GM12892 (cell line): ENCODE measurements at regions not wholly inside any gene's neighbourhood (a gene's known extent, or its start where the extent isn't known, plus 50 kb on each side); places are given as distances from the start of the nearest gene placed in this dataset.

Experiments
- DNase-seq: peaks from one replicate; pipeline ENCODE4 v3.0.0; 2011; ENCODE audit not compliant: insufficient read length
- FAIRE-seq: peaks from 2 replicates; lab custom pipeline; 2011; peaks lifted over from hg19 to GRCh38; lab: Jason Lieb, UNC
- POLR2A ChIP-seq: IDR thresholded peaks from 2 replicates; pipeline ENCODE4 v1.6.1; 2011; ENCODE audit warnings: low read depth, low read length, control low read depth
- POLR2AphosphoS5 ChIP-seq: IDR thresholded peaks from 2 replicates; pipeline ENCODE4 v1.6.1; 2011; ENCODE audit warnings: low read depth, low read length, control low read depth
- TAF1 ChIP-seq: IDR thresholded peaks from 2 replicates; pipeline ENCODE4 v1.6.1; 2011; ENCODE audit warnings: low read depth, mild to moderate bottlenecking, control low read depth, low read length, borderline replicate concordance

DNA sequence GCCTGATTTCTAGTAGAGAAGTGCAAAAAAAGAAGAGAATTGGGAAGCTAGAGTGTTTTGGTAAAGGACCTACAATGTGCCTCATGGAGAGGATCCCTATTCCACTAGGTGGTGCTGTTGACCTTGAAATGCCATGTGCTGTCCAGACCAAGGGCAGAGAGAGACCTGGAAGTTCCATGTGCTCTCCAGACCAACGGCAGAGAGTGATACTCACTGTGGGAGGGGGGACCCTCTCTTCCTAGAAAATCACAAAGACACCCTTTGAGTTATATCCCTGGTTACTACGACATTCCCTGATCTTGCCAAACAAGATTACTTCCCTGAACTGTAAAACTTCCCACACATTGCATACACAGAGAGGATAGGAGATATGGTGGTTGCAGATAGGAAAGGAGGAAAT, 212.7 kb upstream of the ZNF804B start:
- FAIRE-seq: peak; percentile 91
- DNase-seq: no peak
- TF ChIP-seq TAF1 (no peak), POLR2AphosphoS5 (no peak), POLR2A (no peak)

DNA sequence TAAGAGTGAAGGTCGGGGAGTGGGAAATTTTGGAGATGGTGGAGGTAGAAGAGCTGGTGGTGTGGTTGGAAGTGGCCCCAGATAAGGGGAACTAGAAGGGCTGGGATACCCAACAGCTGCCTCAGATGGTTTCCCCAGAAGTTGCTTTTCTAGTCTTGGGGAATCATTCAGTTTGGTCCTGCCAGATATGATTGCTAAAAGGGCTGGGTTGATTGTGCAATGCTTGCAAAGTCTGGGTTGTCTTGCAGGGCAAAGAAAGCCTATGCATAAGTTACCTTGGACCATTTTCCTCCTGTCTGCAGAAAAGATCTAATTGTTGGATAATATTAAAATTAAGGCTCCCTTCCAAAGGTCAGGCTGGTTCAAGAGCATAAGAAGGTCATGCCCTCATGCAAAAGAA, 213.8 kb upstream of the ZNF804B start:
- FAIRE-seq (no peak), DNase-seq (no peak)
- no peak for TF ChIP-seq POLR2AphosphoS5
- no peak for TF ChIP-seq TAF1
- TF ChIP-seq POLR2A: no peak

DNA sequence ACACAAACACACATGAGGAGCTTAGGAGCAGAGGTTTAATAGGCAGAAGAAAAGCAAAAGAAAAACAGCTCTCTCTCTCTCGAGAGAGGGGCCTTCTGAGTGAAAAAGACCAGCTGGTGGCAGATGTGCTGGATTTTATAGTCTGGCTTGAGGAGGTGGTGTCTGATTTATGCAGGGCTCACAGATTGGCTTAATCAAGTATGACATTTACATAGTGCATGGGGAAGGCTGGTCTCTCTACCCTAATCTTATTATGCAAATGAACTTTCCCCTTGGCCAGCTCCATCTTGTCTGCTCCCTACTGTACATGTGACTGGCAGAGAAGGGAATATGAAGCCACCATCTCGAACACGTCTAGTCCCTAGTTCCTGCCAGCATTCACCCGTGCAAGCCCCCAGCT, 219.5 kb upstream of the ZNF804B start:
- no peak for DNase-seq
- TF ChIP-seq TAF1 (no peak), POLR2AphosphoS5 (no peak), POLR2A (no peak)
- FAIRE-seq: no peak

DNA sequence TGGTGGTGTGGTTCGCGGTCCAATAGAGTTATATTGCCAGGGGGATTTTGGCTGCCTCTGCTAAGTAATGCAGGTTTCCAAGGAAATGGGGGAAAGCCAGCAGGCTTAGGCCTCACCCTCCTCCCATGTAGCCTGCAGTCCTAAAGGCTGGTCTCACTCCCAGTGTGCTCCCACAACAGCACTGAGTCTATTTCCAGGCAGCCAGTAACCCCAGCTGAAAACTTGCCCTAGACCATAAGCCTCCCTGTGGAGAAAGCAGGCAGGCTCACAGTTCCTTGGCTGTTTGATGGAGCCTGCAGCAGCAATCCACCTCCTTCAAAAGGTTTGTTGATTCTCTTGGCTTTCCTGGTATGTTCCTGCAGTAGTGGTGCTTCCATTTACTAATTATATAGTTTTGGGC, 220.0 kb upstream of the ZNF804B start:
- FAIRE-seq: no peak
- DNase-seq: no peak
- TF ChIP-seq POLR2AphosphoS5 (no peak), TAF1 (no peak), POLR2A (no peak)

DNA sequence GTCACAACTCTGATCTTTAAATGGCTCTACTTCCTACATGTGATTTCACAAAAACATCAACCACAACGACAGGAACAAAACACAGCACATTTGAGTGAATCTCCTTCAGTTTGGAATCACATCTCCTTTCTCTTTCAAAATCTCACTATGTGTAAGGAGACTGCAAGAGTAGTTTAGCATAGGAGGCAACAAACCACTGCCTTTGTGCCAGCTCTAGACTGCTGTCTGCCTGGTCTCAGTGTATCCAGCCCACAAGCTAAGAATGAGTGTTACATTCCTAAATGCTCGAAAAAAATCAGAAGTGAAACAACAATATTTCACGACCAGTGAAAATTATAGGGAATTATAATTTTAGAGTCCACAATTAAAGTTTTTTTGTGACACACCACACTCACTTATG, 217.0 kb upstream of the STEAP4 start:
- FAIRE-seq (no peak), DNase-seq (no peak)
- no peak for TF ChIP-seq POLR2AphosphoS5
- no peak for TF ChIP-seq TAF1
- TF ChIP-seq POLR2A: no peak

DNA sequence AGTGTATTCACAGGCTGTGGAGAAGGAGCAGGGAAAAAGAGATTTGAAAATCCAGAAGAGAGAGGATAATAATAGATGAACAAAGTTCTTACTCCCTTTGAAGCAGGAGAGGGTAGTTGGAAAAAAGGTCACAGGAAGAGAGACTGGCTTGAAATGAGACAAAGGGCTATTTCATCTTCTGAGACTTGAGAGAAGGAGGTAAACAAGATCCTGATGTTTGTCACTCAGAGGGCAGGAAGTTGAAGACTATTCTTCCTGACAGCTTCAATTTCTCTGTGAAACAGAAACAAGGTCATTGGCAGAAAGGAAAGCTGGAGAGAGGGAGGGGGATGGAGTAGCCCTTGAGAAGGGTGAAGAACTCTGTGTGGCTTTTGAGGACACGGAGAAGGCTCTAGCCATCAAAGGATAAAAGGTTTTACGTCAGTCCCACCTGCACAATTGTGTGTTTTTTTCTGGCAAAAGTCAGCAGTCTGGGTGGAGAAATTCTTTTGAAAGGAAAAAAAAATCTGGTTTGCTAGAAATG, 216.1 kb upstream of the STEAP4 start:
- DNase-seq (no peak), FAIRE-seq (no peak)
- TF ChIP-seq TAF1 (no peak), POLR2A (no peak), POLR2AphosphoS5 (no peak)

DNA sequence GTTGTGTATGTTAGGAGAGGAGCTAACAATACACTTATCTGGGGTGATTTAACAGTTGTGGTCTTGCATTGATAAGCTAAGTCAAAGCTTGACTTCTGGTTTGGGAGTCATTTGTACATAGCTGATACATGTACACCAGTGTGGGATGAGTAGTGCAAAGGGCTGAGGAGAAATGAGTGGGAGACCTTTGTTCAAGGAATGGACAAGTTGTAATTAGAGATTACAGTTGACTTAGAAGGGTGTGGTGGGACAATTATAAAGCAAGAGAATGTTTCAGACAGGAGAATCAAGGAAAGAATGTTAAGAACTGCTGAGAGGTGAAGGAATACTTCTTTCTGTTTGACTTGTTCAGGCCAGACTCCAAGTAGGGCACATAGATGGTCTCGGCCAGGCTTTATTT, 209.7 kb upstream of the STEAP4 start:
- FAIRE-seq (no peak), DNase-seq (no peak)
- TF ChIP-seq TAF1: no peak
- TF ChIP-seq POLR2AphosphoS5: no peak
- no peak for TF ChIP-seq POLR2A

DNA sequence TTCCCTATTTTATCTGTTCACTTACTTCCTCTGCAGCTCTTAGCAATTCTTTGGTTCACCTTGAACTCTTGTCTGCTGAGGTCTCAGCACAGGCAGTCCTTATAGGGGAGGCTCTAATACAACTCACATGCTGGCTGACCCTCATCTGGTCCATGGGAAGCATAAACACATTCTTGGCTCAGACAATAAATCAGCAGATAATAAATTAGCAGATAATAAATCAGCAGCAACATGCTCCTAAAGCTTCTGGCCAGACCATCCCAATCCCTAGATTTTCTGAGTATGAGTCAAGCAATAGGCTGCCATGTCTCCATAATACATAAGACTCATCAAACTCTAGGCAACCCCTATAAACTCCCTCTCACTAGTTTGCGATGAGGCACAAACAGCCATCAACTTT, 208.6 kb upstream of the STEAP4 start:
- FAIRE-seq: no peak
- TF ChIP-seq POLR2A (no peak), POLR2AphosphoS5 (no peak), TAF1 (no peak)
- DNase-seq: no peak

DNA sequence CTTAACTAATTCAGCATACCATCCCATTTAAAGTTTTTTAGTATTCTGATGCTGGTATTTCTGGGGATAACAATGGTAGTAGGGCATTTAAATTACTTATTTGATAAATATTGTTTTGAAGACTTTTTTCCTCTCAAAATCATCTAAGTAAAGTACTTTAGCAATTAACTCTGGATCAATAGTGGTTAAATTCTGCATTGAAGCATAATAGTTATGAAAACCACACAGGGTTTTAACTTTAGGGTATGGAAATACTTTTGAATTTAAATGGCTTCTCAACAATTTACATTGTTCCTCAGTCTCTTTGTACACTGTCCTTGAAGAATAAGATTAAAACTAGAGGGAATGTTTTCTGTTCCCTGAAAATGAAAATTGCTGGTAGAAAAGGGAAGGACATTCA, 202.6 kb upstream of the STEAP4 start:
- FAIRE-seq (no peak), DNase-seq (no peak)

DNA sequence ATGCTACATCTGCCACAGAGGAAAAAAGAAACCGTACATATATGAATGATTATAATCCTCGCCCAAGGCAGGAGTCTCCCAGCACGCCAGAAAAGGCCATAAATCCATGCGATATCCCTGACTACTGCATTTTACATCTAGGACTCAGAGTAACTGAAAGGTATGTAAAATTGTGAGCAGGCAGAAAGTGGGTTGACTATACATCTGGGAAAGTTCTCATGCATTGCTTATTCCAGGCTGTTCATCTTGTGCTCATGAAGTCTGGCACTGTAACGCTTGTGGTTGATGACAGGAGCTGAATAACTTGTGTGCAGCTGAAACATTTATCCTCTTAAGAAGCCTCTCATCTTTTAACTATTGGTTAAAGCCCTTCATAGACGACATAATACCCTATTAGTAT, 193.4 kb upstream of the STEAP4 start:
- no peak for TF ChIP-seq POLR2A
- FAIRE-seq (no peak), DNase-seq (no peak)

More for the DNA sequence above, 202.6 kb upstream of the STEAP4 start:
- TF ChIP-seq TAF1 (no peak), POLR2AphosphoS5 (no peak), POLR2A (no peak)

DNA sequence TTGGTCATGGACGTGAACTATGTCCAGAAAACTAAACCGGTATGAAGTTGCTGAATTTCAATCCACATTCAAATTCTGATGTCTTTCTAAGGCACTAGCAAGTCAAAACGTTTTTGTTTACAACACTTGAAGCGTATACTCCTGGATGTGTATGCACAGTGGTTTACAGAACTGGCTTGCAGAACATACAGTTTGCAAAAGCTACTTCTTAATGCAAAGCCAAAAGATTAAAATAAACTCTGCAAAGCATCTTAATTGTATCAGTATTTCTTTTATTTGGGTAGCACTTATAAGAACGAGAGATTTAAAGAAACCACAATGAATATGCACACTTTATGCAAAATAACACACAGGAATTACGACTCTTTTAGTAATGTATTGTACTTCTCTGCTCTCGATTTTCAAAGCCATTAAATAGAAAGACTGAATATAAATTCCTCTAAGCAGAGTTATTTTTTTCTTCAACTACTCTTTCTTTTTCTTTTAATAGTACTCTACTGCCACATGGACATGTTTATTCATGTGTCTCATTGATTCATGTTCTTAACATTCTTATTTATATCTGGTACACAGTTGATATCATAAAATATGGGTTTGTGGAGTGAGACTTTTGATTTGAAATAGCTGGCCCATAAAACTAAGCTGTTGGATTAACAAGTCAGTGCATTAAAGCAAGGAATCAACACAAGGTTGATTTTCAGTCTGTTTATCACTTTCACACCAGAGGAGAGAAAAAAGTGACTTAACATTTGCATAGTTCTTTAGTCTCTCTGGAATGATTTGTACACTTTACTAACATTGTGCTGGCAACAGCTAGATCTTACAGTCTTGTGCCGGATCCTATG, 189.4 kb upstream of the STEAP4 start:
- TF ChIP-seq TAF1 (no peak), POLR2A (no peak), POLR2AphosphoS5 (no peak)
- DNase-seq (no peak), FAIRE-seq (no peak)

DNA sequence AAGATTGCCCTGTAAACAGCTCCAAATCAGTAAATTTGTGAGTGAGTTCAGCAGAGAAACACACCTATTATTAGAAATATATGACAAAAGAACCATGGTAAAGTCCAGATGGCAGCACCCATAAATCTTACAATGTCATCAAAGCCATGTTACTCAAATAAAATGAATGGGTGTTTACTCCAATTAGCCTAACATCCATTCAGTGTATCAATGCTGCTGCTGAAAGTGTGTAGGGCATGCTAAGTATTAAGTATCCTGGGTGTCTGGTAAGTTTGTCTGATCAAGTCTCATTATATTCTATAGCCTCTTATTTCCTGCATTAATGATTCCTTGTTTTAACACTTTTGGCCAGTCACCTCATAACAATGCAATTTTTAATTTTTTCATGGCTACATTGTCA, 185.5 kb upstream of the STEAP4 start:
- TF ChIP-seq POLR2A: no peak
- no peak for TF ChIP-seq TAF1
- no peak for TF ChIP-seq POLR2AphosphoS5
- DNase-seq: no peak
- no peak for FAIRE-seq

DNA sequence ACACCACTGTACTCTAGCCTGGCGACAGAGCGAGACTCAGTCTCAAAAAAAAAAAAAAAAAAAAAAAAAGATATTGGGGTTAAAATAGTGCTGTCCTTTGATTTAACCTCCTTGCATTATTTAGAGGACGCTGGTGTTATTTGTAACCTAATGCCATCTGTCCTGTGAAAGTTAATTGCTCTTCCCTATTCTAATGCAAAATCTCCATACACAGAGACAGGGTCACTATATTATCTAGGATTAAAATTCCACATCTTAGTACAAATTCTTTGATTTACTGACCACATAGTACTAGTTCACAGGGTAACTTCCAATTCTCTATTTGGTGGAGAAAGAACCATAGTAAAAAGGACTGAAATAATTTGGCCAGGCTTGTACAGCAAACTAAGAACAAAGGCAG, 184.2 kb upstream of the STEAP4 start:
- DNase-seq: no peak

More for the DNA sequence above, 184.2 kb upstream of the STEAP4 start:
- no peak for TF ChIP-seq POLR2AphosphoS5
- TF ChIP-seq TAF1: no peak
- no peak for TF ChIP-seq POLR2A
- FAIRE-seq: no peak
